GM12873 (cell line): ENCODE measurements at regions not wholly inside any gene's neighbourhood (a gene's known extent, or its start where the extent isn't known, plus 50 kb on each side); places are given as distances from the start of the nearest gene placed in this dataset.

ENCODE experiments used
- CTCF ChIP-seq: IDR thresholded peaks from 2 replicates; pipeline ENCODE4 v1.5.1; 2012; ENCODE audit warnings: low read depth, mild to moderate bottlenecking, moderate library complexity, low read length, control low read depth; ENCODE audit not compliant: insufficient read depth; ENCODE audit errors: missing control alignments

- TF ChIP-seq CTCF, result no peak
Measured at GRCh38 chr15:52844823-52845222, 54.7 kb upstream of the ONECUT1 start.
